H9 (cell line): ENCODE measurements at regions not wholly inside any gene's neighbourhood (a gene's known extent, or its start where the extent isn't known, plus 50 kb on each side); places are given as distances from the start of the nearest gene placed in this dataset.

Experiments used
- DNase-seq: peaks from one replicate; pipeline ENCODE4 v3.0.0-alpha.2; 2017
- H2AFZ ChIP-seq: one replicate; pipeline ENCODE4 v1.6.1; 2013; ENCODE audit warnings: mild to moderate bottlenecking, low read length, control low read depth, moderate library complexity
- H2AK5ac ChIP-seq: 2 replicates; pipeline ENCODE4 v1.6.1; 2013; ENCODE audit warnings: low read length, control low read depth, mixed read lengths; ENCODE audit not compliant: insufficient read length
- H2BK120ac ChIP-seq: one replicate; pipeline ENCODE4 v1.6.1; 2013; ENCODE audit warnings: low read depth, mild to moderate bottlenecking, low read length, control low read depth, inconsistent platforms; ENCODE audit not compliant: poor library complexity, severe bottlenecking
- H2BK12ac ChIP-seq: 2 replicates; pipeline ENCODE4 v1.6.1; 2013; ENCODE audit warnings: low read length, control low read depth, mixed read lengths, low read depth; ENCODE audit not compliant: insufficient read length
- H2BK15ac ChIP-seq: 2 replicates; pipeline ENCODE4 v1.6.1; 2013; ENCODE audit warnings: low read depth, low read length, control low read depth
- H2BK20ac ChIP-seq: one replicate; pipeline ENCODE4 v1.6.1; 2013; ENCODE audit warnings: low read depth, mild to moderate bottlenecking, low read length, control low read depth, inconsistent platforms; ENCODE audit not compliant: poor library complexity, severe bottlenecking
- H2BK5ac ChIP-seq: 2 replicates; pipeline ENCODE4 v1.6.1; 2013; ENCODE audit warnings: low read length, control low read depth, mixed read lengths; ENCODE audit not compliant: insufficient read length
- H3K14ac ChIP-seq: 2 replicates; pipeline ENCODE4 v1.6.1; 2013; ENCODE audit warnings: low read length, control low read depth; ENCODE audit not compliant: insufficient read depth
- H3K18ac ChIP-seq: 2 replicates; pipeline ENCODE4 v1.6.1; 2013; ENCODE audit warnings: low read depth, mild to moderate bottlenecking, mixed read lengths, low read length, control low read depth; ENCODE audit not compliant: insufficient read length
- H3K23ac ChIP-seq: 2 replicates; pipeline ENCODE4 v1.6.1; 2013; ENCODE audit warnings: low read length, control low read depth, mixed read lengths, low read depth; ENCODE audit not compliant: insufficient read length
- H3K23me2 ChIP-seq: 2 replicates; pipeline ENCODE4 v1.6.1; 2013; ENCODE audit warnings: low read depth, mild to moderate bottlenecking, mixed read lengths, low read length, control low read depth; ENCODE audit not compliant: insufficient read length, poor library complexity, severe bottlenecking
- H3K27ac ChIP-seq: 2 replicates; pipeline ENCODE4 v1.5.1; 2013; ENCODE audit warnings: low read length, control low read depth, mixed read lengths, low read depth; ENCODE audit not compliant: insufficient read length
- H3K27me3 ChIP-seq: 2 replicates; pipeline ENCODE4 v1.6.1; 2013; ENCODE audit warnings: low read length, control low read depth, inconsistent platforms; ENCODE audit not compliant: insufficient read depth
- H3K4ac ChIP-seq: 2 replicates; pipeline ENCODE4 v1.6.1; 2013; ENCODE audit warnings: low read depth, mild to moderate bottlenecking, control low read depth, inconsistent platforms, low read length, moderate library complexity
- H3K4me1 ChIP-seq: 2 replicates; pipeline ENCODE4 v1.6.1; 2013; ENCODE audit warnings: low read length, control low read depth, inconsistent platforms; ENCODE audit not compliant: insufficient read depth
- H3K4me2 ChIP-seq: 2 replicates; pipeline ENCODE4 v1.6.1; 2013; ENCODE audit warnings: low read length, control low read depth, mixed read lengths; ENCODE audit not compliant: insufficient read length, insufficient read depth
- H3K56ac ChIP-seq: 2 replicates; pipeline ENCODE4 v1.6.1; 2013; ENCODE audit warnings: low read depth, mild to moderate bottlenecking, mixed read lengths, low read length, control low read depth; ENCODE audit not compliant: insufficient read length
- H3K79me1 ChIP-seq: 2 replicates; pipeline ENCODE4 v1.6.1; 2013; ENCODE audit warnings: low read depth, mild to moderate bottlenecking, moderate library complexity, low read length, control low read depth, inconsistent platforms; ENCODE audit not compliant: insufficient read depth, poor library complexity, severe bottlenecking
- H3K79me2 ChIP-seq: 2 replicates; pipeline ENCODE4 v1.6.1; 2013; ENCODE audit warnings: low read length, control low read depth, inconsistent platforms; ENCODE audit not compliant: insufficient read depth
- H3K9ac ChIP-seq: 2 replicates; pipeline ENCODE4 v1.6.1; 2013; ENCODE audit warnings: low read length, control low read depth, mixed read lengths; ENCODE audit not compliant: insufficient read length; ENCODE audit errors: extremely low read depth
- H3K9me3 ChIP-seq: one replicate; pipeline ENCODE4 v1.6.1; 2013; ENCODE audit warnings: low read depth, low read length, inconsistent platforms; ENCODE audit not compliant: control insufficient read depth
- H3T11ph ChIP-seq: one replicate; pipeline ENCODE4 v1.6.1; 2013; ENCODE audit warnings: mild to moderate bottlenecking, low read length, control low read depth, inconsistent platforms
- H4K20me1 ChIP-seq: one replicate; pipeline ENCODE4 v1.6.1; 2013; ENCODE audit not compliant: control insufficient read depth, insufficient read length, insufficient read depth
- H4K5ac ChIP-seq: 2 replicates; pipeline ENCODE4 v1.6.1; 2013; ENCODE audit warnings: low read depth, mild to moderate bottlenecking, mixed read lengths, low read length, control low read depth; ENCODE audit not compliant: insufficient read length
- H4K8ac ChIP-seq: replicated peaks from 2 replicates; pipeline ENCODE4 v1.6.1; 2013; ENCODE audit warnings: low read length, control low read depth, mixed read lengths, low read depth; ENCODE audit not compliant: insufficient read length
- H4K91ac ChIP-seq: 2 replicates; pipeline ENCODE4 v1.6.1; 2013; ENCODE audit warnings: low read depth, mild to moderate bottlenecking, moderate library complexity, mixed read lengths, low read length, control low read depth; ENCODE audit not compliant: insufficient read length
- H3K27ac Mint-ChIP-seq, 3 experiments: 2 replicates in 2 of 3; 3 replicates in 1 of 3; pipeline ENCODE4 v1.8.0; 2020 to 2021; ENCODE audit warnings: mixed read lengths in 3 of 3, mild to moderate bottlenecking in 1 of 3, moderate library complexity in 1 of 3
- H3K27me3 Mint-ChIP-seq: 2 replicates; pipeline ENCODE4 v1.8.0; 2021; ENCODE audit warnings: low read depth, mild to moderate bottlenecking, moderate library complexity, mixed read lengths
- H3K36me3 Mint-ChIP-seq, 3 experiments: 2 replicates in 2 of 3; 3 replicates in 1 of 3; pipeline ENCODE4 v1.8.0; 2020 to 2021; ENCODE audit warnings: low read depth in 3 of 3, mixed read lengths in 3 of 3; ENCODE audit not compliant: insufficient read depth in 1 of 3
- H3K4me1 Mint-ChIP-seq, 2 experiments: 2 replicates each; pipeline ENCODE4 v1.8.0; 2020; ENCODE audit warnings: mixed read lengths in 2 of 2
- H3K4me3 Mint-ChIP-seq, 2 experiments: 2 replicates in 1 of 2; 3 replicates in 1 of 2; pipeline ENCODE4 v1.8.0; 2020 to 2021; ENCODE audit warnings: mild to moderate bottlenecking in 2 of 2, mixed read lengths in 2 of 2, moderate library complexity in 1 of 2
- H3K9me3 Mint-ChIP-seq, 2 experiments: 2 replicates in 1 of 2; 3 replicates in 1 of 2; pipeline ENCODE4 v1.8.0; 2020; ENCODE audit warnings: mild to moderate bottlenecking in 2 of 2, mixed read lengths in 2 of 2, moderate library complexity in 1 of 2
- WGBS: extraction: QIAGEN DNeasy Blood & Tissue Kit; methylation state at CpG from one replicate; pipeline ENCODE4 v1.1.7; 2013; ENCODE audit warnings: missing lambda C conversion rate, low lambda C conversion rate, mixed read lengths; ENCODE audit not compliant: insufficient read length; ENCODE audit errors: extremely low coverage; 5-methylcytosine and 5-hydroxymethylcytosine counted together
- TF ChIP-seq, protein P1 (sequence below): fragments of 200-600 bp; sonication (generic); conservative IDR thresholded peaks from 3 replicates; pipeline ENCODE4 v1.8.0; 2021; ENCODE audit warnings: antibody characterized with exemption, mild to moderate bottlenecking

DNA sequence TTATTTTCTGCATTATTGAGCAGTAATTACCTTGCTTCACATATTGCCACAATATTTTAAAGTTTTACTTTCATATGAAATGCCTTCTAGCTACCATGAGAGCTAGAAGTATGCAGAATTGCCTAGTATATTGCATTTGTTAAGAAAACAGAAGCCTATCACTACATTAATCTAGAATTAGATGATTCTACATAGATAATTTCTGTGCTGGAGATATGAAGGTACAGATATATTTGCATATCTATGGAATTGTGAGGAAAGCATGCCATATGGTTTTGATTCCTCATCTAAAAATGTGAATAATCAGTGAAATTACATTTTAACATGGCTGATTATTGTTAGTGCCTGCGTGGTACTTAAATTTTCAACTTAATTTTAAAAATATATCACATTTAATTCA is 1418.3 kb downstream of the NCAM2 start:
- no peaks in the 10 kb centered on the region for H3K4me1 ChIP-seq
- H2BK15ac ChIP-seq, result no peak overlapping the region
- H2BK20ac ChIP-seq, result no peak overlapping the region
- no peaks in the 10 kb centered on the region for H3K27me3 ChIP-seq
- H3K56ac ChIP-seq, result no peak overlapping the region
- WGBS, result no CpG with 5 or more reads among the region's 1 CpG
- no peak overlapping the region for H2AFZ ChIP-seq
- H2BK12ac ChIP-seq, result no peak overlapping the region
- no peaks in the 10 kb centered on the region for H3K27me3 Mint-ChIP-seq
- H3K18ac ChIP-seq, result no peak overlapping the region
- H3K4ac ChIP-seq, result no peak overlapping the region
- no peak overlapping the region for H3K4me2 ChIP-seq
- H3K23me2 ChIP-seq, result no peaks in the 10 kb centered on the region
- no peaks in the 10 kb centered on the region for H3K79me2 ChIP-seq
- H3K27ac Mint-ChIP-seq, result no peak overlapping the region
- no peak overlapping the region for H4K91ac ChIP-seq
- H3K9ac ChIP-seq, result no peak overlapping the region
- H4K20me1 ChIP-seq, result no peaks in the 10 kb centered on the region
- H3K4me1 Mint-ChIP-seq, result no peaks in the 10 kb centered on the region
- H3K9me3 Mint-ChIP-seq, result no peaks in the 10 kb centered on the region
- H3K9me3 ChIP-seq, result no peaks in the 10 kb centered on the region
- H3K36me3 Mint-ChIP-seq, result no peaks in the 10 kb centered on the region; a peak in 1 of 7 replicates
- H2BK120ac ChIP-seq, result no peak overlapping the region
- H3K27ac ChIP-seq, result no peak overlapping the region
- H3K4me3 Mint-ChIP-seq, result no peak overlapping the region
- TF ChIP-seq, protein P1, sequence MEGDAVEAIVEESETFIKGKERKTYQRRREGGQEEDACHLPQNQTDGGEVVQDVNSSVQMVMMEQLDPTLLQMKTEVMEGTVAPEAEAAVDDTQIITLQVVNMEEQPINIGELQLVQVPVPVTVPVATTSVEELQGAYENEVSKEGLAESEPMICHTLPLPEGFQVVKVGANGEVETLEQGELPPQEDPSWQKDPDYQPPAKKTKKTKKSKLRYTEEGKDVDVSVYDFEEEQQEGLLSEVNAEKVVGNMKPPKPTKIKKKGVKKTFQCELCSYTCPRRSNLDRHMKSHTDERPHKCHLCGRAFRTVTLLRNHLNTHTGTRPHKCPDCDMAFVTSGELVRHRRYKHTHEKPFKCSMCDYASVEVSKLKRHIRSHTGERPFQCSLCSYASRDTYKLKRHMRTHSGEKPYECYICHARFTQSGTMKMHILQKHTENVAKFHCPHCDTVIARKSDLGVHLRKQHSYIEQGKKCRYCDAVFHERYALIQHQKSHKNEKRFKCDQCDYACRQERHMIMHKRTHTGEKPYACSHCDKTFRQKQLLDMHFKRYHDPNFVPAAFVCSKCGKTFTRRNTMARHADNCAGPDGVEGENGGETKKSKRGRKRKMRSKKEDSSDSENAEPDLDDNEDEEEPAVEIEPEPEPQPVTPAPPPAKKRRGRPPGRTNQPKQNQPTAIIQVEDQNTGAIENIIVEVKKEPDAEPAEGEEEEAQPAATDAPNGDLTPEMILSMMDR, result no peak
- no peaks in the 10 kb centered on the region for H3K79me1 ChIP-seq
- H4K8ac ChIP-seq, result no peak overlapping the region
- no peak overlapping the region for H3K23ac ChIP-seq
- H2AK5ac ChIP-seq, result no peak overlapping the region
- no peak overlapping the region for H3K14ac ChIP-seq
- no peak overlapping the region for H2BK5ac ChIP-seq
- no peak for DNase-seq
- no peak overlapping the region for H4K5ac ChIP-seq
- H3T11ph ChIP-seq, result no peak overlapping the region
